HEK293T (cell line): ENCODE measurements at regions not wholly inside any gene's neighbourhood (a gene's known extent, or its start where the extent isn't known, plus 50 kb on each side); places are given as distances from the start of the nearest gene placed in this dataset.

Experiments used
- CTCF ChIA-PET: fragments of 350-600 bp; formaldehyde crosslinking; extraction: SDS; loops from one replicate; lab custom pipeline; 2021; ENCODE audit warnings: antibody characterized with exemption, inconsistent platforms; lab: Yijun Ruan, JAX
- POLR2A ChIA-PET: fragments of 350-600 bp; formaldehyde crosslinking; extraction: SDS; loops from one replicate; lab custom pipeline; 2020; ENCODE audit warnings: antibody characterized with exemption, inconsistent platforms; lab: Yijun Ruan, JAX
- DNase-seq: peaks from one replicate; pipeline ENCODE4 v3.0.0; 2012; ENCODE audit warnings: mixed read lengths; ENCODE audit errors: extremely low spot score
- ARNT ChIP-seq: fragments of 450-650 bp; IDR thresholded peaks from 2 replicates; pipeline ENCODE4 v1.6.1; 2017; ENCODE audit warnings: mild to moderate bottlenecking
- BHLHE40 ChIP-seq: fragments of 450-650 bp; IDR thresholded peaks from 2 replicates; pipeline ENCODE4 v1.6.1; 2016; ENCODE audit warnings: mild to moderate bottlenecking, moderate library complexity, borderline replicate concordance
- CTBP1 ChIP-seq: fragments of 450-650 bp; IDR thresholded peaks from 2 replicates; pipeline ENCODE4 v1.6.1; 2016; ENCODE audit warnings: borderline replicate concordance
- ELF4 ChIP-seq: fragments of 450-650 bp; IDR thresholded peaks from 2 replicates; pipeline ENCODE4 v1.6.1; 2017; ENCODE audit warnings: antibody characterized with exemption
- FOXA1 ChIP-seq: fragments of 450-650 bp; IDR thresholded peaks from 2 replicates; pipeline ENCODE4 v1.6.1; 2016; ENCODE audit warnings: mild to moderate bottlenecking
- FOXK2 ChIP-seq: fragments of 450-650 bp; IDR thresholded peaks from 2 replicates; pipeline ENCODE4 v1.6.1; 2016; ENCODE audit warnings: mild to moderate bottlenecking
- FOXM1 ChIP-seq: fragments of 450-650 bp; IDR thresholded peaks from 2 replicates; pipeline ENCODE4 v1.6.1; 2017; ENCODE audit warnings: mild to moderate bottlenecking, borderline replicate concordance
- HDGF ChIP-seq: fragments of 450-650 bp; IDR thresholded peaks from 2 replicates; pipeline ENCODE4 v1.6.1; 2017; ENCODE audit warnings: antibody characterized with exemption, borderline replicate concordance
- L3MBTL2 ChIP-seq: fragments of 450-650 bp; conservative IDR thresholded peaks from 2 replicates; pipeline ENCODE4 v1.6.1; 2016; ENCODE audit warnings: mild to moderate bottlenecking
- LEF1 ChIP-seq: fragments of 450-650 bp; IDR thresholded peaks from 2 replicates; pipeline ENCODE4 v1.6.1; 2017; ENCODE audit warnings: mild to moderate bottlenecking, borderline replicate concordance
- NFRKB ChIP-seq: fragments of 450-650 bp; IDR thresholded peaks from 2 replicates; pipeline ENCODE4 v1.6.1; 2016; ENCODE audit warnings: mild to moderate bottlenecking, moderate library complexity
- SP1 ChIP-seq: fragments of 450-650 bp; IDR thresholded peaks from 2 replicates; pipeline ENCODE4 v1.6.1; 2017
- SUZ12 ChIP-seq: fragments of 450-650 bp; IDR thresholded peaks from 2 replicates; pipeline ENCODE4 v1.6.1; 2016; ENCODE audit warnings: mild to moderate bottlenecking
- TARDBP ChIP-seq: fragments of 450-650 bp; IDR thresholded peaks from 2 replicates; pipeline ENCODE4 v1.6.1; 2016
- ZNF384 ChIP-seq: fragments of 450-650 bp; IDR thresholded peaks from 2 replicates; pipeline ENCODE4 v1.6.1; 2016
- TF ChIP-seq, protein P1 (sequence below): fragments of 450-650 bp; IDR thresholded peaks from 2 replicates; pipeline ENCODE4 v1.6.1; 2016

DNA sequence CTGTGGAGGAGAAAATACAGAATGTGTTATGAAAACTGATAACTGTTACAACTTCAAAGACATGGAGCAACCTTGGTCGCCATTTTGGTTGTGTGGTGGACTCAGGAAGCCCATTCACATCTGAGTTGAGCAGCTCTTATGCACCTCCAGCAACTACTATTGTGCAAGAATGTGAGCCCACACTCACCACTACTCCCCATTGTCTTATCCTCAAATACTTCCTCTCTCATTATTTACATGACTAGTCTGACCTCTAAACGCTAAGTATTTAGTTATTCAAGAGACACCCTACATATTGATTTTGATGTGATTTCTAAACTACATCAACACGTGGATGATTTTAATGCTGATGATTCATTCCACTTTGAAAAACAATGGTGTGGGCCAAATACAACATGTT, 516.6 kb upstream of the CLINT1 start:
- TF ChIP-seq ELF4 (no peak), FOXA1 (no peak), HDGF (no peak), ZNF384 (no peak), FOXM1 (no peak), ARNT (no peak), FOXK2 (no peak)
- TF ChIP-seq, protein P1, sequence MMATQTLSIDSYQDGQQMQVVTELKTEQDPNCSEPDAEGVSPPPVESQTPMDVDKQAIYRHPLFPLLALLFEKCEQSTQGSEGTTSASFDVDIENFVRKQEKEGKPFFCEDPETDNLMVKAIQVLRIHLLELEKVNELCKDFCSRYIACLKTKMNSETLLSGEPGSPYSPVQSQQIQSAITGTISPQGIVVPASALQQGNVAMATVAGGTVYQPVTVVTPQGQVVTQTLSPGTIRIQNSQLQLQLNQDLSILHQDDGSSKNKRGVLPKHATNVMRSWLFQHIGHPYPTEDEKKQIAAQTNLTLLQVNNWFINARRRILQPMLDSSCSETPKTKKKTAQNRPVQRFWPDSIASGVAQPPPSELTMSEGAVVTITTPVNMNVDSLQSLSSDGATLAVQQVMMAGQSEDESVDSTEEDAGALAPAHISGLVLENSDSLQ = no peak
- CTCF ChIA-PET = no interaction called here
- no peak for DNase-seq
- POLR2A ChIA-PET = no interaction called here

- DNase-seq = no peak
- ChIA-PET POLR2A (no interaction called here), CTCF (no interaction called here)
- no peak for TF ChIP-seq ZNF384
- TF ChIP-seq, protein P1 = no peak
- TF ChIP-seq CTBP1 = no peak
- no peak for TF ChIP-seq ELF4
- no peak for TF ChIP-seq SUZ12
- TF ChIP-seq LEF1 = no peak
Observed at GRCh38 chr5:158373608-158374395, 514.9 kb upstream of the CLINT1 start.

DNA sequence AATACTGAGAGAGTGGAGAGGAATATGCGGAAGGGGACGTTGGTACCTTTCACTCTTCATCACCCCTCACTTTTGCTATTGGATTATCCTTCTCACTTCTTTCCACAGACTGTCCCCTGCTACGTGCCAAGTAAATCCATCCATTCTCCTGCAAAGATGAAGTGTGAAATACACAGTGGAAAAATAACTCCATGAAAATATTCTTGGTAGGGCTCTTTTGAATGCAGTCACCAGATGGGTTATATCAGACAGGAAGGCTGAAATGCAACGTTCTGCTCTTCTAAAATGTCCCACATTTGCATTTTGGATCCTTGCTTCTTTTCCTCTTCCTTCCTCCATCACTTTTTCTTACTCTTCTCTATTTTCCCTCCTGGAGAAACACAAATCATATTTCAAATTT, 510.3 kb upstream of the CLINT1 start:
- CTCF ChIA-PET = no interaction called here
- POLR2A ChIA-PET = no interaction called here
- TF ChIP-seq L3MBTL2 = no peak
- TF ChIP-seq FOXK2 = no peak
- no peak for TF ChIP-seq TARDBP
- no peak for TF ChIP-seq CTBP1
- TF ChIP-seq, protein P1 = no peak
- TF ChIP-seq ELF4 = no peak
- TF ChIP-seq FOXM1 = no peak
- TF ChIP-seq BHLHE40 = no peak
- DNase-seq = no peak

DNA sequence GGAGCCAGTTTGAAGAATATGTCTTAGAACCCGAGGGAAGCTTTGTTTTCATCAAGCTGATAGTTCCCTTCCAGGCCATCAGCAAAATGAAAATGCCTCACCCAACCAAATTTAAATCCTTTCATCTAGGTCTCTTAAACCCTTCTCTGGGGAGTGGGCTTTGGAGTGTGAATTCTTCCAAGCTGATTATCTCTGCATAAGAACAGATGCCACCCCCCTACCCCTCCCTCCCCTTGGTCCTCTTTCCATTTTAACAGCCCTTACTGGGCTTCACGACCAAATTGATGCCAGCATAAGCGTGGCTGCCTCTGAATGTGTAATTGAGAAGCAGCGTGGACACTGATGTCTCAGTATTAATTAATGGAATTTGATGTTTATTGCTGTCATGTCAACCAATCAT, 509.7 kb upstream of the CLINT1 start:
- DNase-seq = no peak
- CTCF ChIA-PET = no interaction called here

DNA sequence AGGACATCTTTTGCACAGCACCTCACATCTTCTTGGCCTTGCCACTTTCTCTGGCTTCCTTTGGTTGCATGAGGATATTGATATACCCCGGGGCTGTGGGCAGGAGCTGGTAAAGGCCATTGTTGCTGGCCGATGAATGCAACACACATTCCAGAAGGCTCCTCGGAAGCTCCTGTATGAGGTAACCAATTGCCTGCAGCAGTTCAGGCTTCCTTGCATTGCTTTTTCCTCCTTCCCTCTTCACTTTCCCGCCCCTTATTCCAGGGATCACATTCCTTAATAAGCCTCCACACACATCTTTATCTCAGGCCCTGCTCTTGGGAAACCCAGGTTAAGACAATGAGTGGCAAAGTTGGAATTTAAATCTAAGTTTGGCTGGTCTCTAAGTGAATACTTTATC, 505.4 kb upstream of the CLINT1 start:
- POLR2A ChIA-PET = no interaction called here
- no peak for DNase-seq
- CTCF ChIA-PET = no interaction called here
- no peak for TF ChIP-seq NFRKB
- TF ChIP-seq FOXK2 = no peak
- TF ChIP-seq LEF1 = no peak
- no peak for TF ChIP-seq FOXA1
- TF ChIP-seq, protein P1 = no peak
- no peak for TF ChIP-seq CTBP1
- TF ChIP-seq SUZ12 = no peak
- no peak for TF ChIP-seq HDGF
- no peak for TF ChIP-seq BHLHE40
- no peak for TF ChIP-seq ZNF384
- no peak for TF ChIP-seq ARNT
- TF ChIP-seq TARDBP = no peak
- TF ChIP-seq FOXM1 = no peak
- no peak for TF ChIP-seq ELF4
- no peak for TF ChIP-seq L3MBTL2
- no peak for TF ChIP-seq SP1

More for the DNA sequence above, 509.7 kb upstream of the CLINT1 start:
- TF ChIP-seq ARNT (no peak), L3MBTL2 (no peak), FOXK2 (no peak), FOXA1 (no peak), CTBP1 (no peak), NFRKB (no peak), HDGF (no peak), FOXM1 (no peak)
- TF ChIP-seq, protein P1 = no peak
- POLR2A ChIA-PET = no interaction called here
